Hepatocyte (in vitro differentiated cells): ENCODE measurements at regions not wholly inside any gene's neighbourhood (a gene's known extent, or its start where the extent isn't known, plus 50 kb on each side); places are given as distances from the start of the nearest gene placed in this dataset.

ENCODE experiments used
- EZH2 ChIP-seq: fragments of 200-600 bp; sonication (generic); IDR thresholded peaks from 2 replicates; pipeline ENCODE4 v1.6.1; 2016; ENCODE audit warnings: antibody characterized with exemption, mild to moderate bottlenecking, borderline replicate concordance
- EZH2phosphoT487 ChIP-seq: fragments of 200-600 bp; sonication (generic); IDR thresholded peaks from one replicate; pipeline ENCODE4 v1.6.1; 2018; ENCODE audit warnings: antibody characterized with exemption, mild to moderate bottlenecking, low read depth, moderate library complexity; ENCODE audit not compliant: unreplicated experiment, severe bottlenecking
- TF ChIP-seq, protein P1 (sequence below): fragments of 200-600 bp; sonication (generic); IDR thresholded peaks from 2 replicates; pipeline ENCODE4 v1.5.1; 2016; ENCODE audit warnings: antibody characterized with exemption, mild to moderate bottlenecking; ENCODE audit not compliant: poor library complexity

DNA sequence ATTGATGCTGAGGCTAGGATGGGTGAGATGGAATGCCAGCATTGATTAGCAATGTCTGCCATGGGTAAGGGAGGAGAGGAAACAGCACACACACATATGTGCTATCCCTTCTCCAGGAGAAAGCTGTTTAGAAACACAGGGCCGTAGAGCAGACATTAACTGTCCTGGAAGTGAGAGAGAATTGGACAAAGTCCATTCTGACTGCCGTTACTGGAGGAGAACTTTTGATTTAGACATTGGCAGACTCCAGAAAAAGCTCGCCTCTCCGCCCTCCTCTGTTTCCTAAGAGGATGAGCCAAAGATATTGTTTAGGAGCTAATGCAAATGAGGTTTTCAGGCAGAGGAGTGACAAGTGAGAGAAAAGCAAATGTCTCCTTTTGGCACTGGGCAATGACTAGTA is 237.0 kb downstream of the HAPSTR1 start:
- TF ChIP-seq EZH2phosphoT487 (no peak), EZH2 (no peak)
- TF ChIP-seq, protein P1, sequence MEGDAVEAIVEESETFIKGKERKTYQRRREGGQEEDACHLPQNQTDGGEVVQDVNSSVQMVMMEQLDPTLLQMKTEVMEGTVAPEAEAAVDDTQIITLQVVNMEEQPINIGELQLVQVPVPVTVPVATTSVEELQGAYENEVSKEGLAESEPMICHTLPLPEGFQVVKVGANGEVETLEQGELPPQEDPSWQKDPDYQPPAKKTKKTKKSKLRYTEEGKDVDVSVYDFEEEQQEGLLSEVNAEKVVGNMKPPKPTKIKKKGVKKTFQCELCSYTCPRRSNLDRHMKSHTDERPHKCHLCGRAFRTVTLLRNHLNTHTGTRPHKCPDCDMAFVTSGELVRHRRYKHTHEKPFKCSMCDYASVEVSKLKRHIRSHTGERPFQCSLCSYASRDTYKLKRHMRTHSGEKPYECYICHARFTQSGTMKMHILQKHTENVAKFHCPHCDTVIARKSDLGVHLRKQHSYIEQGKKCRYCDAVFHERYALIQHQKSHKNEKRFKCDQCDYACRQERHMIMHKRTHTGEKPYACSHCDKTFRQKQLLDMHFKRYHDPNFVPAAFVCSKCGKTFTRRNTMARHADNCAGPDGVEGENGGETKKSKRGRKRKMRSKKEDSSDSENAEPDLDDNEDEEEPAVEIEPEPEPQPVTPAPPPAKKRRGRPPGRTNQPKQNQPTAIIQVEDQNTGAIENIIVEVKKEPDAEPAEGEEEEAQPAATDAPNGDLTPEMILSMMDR, result no peak
